ENCODE measurements at regions not wholly inside any gene's neighbourhood (a gene's known extent, or its start where the extent isn't known, plus 50 kb on each side); places are given as distances from the start of the nearest gene placed in this dataset.

DNA sequence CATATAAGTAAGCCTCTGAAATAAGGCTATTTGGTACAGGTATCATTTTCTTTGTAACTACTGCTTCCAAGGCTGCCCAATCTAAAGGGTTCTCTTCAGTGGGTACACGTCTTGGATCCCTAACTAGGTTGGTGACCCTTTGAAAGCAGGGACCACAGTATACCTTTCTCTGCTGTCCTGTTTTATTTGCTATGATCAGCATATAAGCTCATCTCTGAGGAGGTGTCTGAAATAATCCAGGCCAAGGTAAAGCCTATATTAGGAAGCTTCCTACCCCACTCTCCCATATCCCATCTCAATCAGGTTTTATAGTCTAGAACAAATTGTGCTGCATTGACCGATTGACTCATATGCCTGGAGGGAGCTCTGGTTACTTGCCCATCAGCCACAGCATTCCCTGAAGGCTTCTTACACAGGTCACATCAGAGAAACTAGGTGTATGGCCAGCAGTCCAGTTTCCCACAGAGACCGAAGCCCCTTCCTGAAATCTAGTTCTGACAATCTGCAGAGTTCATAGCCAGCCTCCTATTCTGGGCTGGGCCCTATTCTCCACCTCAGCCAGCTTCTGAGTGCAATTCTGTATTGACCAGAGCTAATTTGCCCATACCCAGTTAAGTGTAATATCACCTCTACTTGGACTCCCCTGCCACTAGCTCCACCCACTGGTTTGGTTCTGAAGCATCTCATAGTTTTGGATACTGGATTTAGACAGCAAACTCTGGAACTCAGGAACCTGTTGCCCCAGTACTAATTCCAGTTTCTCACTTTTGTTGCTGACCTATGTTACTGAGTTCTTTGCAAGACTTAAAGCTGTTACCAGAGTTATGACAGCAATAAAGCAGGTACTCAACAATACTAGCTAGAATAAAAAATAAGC, 62.1 kb upstream of the ARHGAP20 start:
- no peak for DNase-seq

DNA sequence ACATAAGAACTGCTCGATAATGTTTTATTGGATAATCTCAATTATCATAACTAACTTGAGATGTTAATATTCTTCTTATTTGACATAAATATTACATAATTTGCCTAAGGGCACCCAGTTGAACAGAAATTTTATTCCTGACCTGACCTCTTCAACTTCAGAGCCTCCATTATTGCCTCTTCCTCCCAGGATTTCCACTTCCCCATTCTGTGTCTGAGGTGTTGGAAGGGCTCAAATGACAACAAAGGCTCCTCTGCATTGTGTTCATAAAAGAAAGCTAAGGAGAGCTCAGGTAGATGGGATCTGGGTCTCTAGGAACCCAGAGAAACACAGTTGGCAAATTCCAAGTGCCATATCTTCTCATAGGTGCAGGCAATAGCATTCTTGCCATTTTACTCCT, 61.2 kb upstream of the ARHGAP20 start:
- DNase-seq, result no peak

DNA sequence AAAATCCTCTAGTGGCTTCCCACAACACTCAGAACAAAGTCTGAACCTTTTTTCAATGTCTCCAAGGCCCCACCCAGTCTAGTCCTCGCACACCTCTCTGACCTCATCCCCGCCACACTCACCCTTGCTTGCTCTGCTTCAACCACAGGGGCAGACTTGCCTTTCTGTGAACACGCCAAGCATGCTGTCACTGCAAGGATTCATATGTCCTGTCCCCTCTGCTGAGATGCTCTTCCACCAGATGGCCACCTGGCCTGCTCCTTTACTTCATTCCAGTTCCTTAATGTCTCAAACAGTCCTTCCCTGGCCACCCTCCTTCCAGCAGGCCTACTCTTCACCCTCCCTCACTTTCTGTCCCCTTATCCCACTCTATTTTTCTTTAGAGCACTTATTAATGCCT, 60.6 kb upstream of the ARHGAP20 start:
- no peak for DNase-seq

DNA sequence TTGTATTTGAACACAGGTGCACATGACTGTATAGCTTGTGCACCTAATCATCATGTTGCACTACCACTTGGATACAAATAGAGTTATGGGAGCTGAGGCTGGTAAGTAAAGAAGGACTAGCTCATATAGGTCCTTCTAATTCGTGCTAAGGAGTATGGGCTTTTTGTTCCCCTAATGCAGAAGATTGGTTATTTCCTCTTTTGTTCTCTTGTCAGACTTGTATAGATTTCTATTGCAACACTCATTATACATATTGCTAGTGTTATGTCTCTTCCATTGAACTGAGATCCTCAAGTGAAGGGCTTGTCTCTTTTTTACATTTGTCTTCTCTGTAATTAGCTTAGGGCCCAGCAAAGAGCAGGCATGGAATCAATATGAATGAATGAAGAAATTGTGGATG, 54.1 kb upstream of the ARHGAP20 start:
- DNase-seq, result no peak

DNA sequence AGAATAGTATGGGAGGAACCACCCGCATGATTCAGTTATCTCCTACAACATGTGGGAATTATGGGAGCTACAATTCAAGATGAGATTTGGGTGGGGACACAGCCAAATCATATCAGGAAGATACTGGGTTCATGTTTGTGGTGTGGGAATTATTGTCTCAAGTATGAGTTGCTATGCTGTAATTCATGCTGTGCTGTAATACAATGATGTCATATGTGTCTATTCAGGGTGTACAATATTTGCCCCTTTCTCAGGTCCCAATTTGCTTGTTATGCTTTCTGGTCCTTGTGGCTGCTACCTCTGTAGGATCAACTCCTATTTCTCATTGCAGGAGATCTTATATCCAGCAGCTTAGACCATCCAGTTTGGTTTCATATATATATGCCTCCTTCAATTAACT, 52.2 kb upstream of the ARHGAP20 start:
- no peak for DNase-seq

DNA sequence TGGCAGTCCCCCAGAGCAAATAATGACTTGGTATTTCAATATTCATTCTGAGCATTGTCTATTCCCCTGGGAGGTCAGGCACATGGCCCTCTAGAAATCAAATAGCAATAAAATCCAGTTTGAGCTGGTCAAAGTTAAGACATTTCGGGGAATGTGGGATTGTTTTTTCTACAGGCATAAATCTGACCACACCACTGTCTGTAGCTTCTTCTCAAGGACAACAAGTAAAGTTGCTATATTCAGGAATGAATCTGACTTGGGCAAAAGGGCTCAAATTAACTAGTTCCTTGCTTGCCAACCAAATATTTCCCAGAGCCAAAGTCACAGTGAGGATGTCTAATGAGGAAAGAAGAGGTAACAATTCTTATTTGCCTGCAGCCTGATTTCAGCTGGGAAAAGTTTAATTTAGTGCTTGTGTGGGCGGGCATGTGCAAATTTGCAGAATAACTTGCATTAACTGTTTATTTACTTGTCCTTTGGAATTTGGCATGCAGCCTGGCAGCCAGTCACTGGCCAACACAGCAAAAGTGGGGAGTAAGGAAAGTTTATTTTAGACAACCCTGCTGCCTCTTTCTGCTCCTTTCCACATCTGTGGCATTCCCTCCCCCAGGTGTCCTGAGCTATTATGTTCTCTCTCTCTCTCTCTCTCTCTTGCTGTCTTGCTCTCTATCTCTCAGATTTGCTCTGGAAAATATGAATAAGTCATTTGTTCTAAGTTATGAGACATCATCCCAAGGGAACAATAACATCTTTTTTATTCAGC, 51.2 kb upstream of the ARHGAP20 start:
- no peak for DNase-seq

DNA sequence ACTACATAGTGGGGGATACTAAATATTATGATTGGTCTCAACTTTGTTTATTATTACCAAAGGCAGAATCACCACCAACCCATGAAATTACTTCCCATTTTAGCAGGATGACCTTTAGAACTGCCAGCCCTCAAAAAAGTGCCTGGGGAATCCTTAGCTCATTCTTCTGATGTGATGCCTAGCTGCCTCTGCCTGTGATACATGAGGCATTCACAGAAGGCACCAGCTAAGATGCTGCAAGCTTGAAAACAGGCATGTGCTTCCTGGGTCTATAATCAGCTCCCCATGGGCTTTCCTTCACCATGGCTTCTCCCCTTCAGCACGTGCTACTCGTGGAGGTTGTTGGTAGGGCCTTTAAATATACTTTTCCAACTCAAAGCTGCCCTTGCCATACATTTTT, 50.4 kb upstream of the ARHGAP20 start:
- DNase-seq, result no peak
